GM12878 (cell line): ENCODE measurements at regions not wholly inside any gene's neighbourhood (a gene's known extent, or its start where the extent isn't known, plus 50 kb on each side); places are given as distances from the start of the nearest gene placed in this dataset.
"Not testable (repeated sequence)": the region's sequence is repeated elsewhere in the genome, so short reads cannot be mapped to it uniquely, and the experiment has no call there.

Experiments
- CHD2 ChIP-seq: IDR thresholded peaks from 2 replicates; pipeline ENCODE4 v1.6.1; 2011; ENCODE audit warnings: low read depth, low read length, improper control_type of control experiment, borderline replicate concordance
- HDGF ChIP-seq: fragments of 450-650 bp; IDR thresholded peaks from 2 replicates; pipeline ENCODE4 v1.6.1; 2016; ENCODE audit warnings: antibody characterized with exemption
- TF ChIP-seq, protein P1 (sequence below): IDR thresholded peaks from 2 replicates; pipeline ENCODE4 v1.6.1; 2012; ENCODE audit warnings: low read depth, low read length, improper control_type of control experiment
- TF ChIP-seq, protein P2 (sequence below), 3 experiments: IDR thresholded peaks in 2 of 3; conservative IDR thresholded peaks in 1 of 3; 2 replicates each; pipeline ENCODE4 v1.5.1; 2011; ENCODE audit warnings: low read depth in 3 of 3, low read length in 3 of 3, mild to moderate bottlenecking in 3 of 3, control low read depth in 2 of 3, moderate library complexity in 2 of 3, inconsistent platforms in 1 of 3, mixed read lengths in 1 of 3; ENCODE audit not compliant: control insufficient read depth in 2 of 3, insufficient read depth in 1 of 3; ENCODE audit errors: extremely low read depth in 1 of 3
- TF ChIP-seq, protein P3 (sequence below): fragments of 450-650 bp; IDR thresholded peaks from 2 replicates; pipeline ENCODE4 v1.6.1; 2018; ENCODE audit warnings: borderline replicate concordance, mild to moderate bottlenecking; ENCODE audit not compliant: partially characterized antibody

DNA sequence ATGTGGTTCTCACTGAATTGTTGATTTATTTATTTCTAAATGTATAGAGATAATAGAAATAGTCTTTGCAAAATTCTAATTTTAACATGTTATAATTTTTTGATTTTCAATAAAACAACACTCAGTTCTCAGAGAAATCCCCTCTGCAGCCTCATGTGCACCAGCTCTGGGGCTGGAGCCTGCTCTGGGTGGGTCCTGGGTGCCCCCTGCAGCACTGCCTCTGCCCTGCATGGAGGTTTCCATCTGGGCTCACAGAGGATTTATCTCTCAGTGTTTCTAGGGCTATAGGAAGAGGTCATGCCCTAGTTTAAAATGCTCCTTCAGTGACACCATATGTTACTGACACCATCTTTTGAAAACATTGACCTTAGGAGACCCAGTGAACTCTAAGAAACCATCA lies 576.0 kb downstream of the GOLGA6L6 start:
- TF ChIP-seq, protein P1, sequence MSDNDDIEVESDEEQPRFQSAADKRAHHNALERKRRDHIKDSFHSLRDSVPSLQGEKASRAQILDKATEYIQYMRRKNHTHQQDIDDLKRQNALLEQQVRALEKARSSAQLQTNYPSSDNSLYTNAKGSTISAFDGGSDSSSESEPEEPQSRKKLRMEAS: not testable (repeated sequence)
- TF ChIP-seq, protein P2, sequence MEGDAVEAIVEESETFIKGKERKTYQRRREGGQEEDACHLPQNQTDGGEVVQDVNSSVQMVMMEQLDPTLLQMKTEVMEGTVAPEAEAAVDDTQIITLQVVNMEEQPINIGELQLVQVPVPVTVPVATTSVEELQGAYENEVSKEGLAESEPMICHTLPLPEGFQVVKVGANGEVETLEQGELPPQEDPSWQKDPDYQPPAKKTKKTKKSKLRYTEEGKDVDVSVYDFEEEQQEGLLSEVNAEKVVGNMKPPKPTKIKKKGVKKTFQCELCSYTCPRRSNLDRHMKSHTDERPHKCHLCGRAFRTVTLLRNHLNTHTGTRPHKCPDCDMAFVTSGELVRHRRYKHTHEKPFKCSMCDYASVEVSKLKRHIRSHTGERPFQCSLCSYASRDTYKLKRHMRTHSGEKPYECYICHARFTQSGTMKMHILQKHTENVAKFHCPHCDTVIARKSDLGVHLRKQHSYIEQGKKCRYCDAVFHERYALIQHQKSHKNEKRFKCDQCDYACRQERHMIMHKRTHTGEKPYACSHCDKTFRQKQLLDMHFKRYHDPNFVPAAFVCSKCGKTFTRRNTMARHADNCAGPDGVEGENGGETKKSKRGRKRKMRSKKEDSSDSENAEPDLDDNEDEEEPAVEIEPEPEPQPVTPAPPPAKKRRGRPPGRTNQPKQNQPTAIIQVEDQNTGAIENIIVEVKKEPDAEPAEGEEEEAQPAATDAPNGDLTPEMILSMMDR (IDR thresholded peaks at IDR 0.05 in 2 of 3, conservative IDR thresholded peaks at IDR 0.05 in 1 of 3; ENCODE audit: control insufficient read depth in 2 of 3, extremely low read depth in 1 of 3, insufficient read depth in 1 of 3, low read depth in 3 of 3, low read length in 3 of 3): not testable (repeated sequence)
- not testable (repeated sequence) for TF ChIP-seq CHD2, HDGF
- TF ChIP-seq, protein P3, sequence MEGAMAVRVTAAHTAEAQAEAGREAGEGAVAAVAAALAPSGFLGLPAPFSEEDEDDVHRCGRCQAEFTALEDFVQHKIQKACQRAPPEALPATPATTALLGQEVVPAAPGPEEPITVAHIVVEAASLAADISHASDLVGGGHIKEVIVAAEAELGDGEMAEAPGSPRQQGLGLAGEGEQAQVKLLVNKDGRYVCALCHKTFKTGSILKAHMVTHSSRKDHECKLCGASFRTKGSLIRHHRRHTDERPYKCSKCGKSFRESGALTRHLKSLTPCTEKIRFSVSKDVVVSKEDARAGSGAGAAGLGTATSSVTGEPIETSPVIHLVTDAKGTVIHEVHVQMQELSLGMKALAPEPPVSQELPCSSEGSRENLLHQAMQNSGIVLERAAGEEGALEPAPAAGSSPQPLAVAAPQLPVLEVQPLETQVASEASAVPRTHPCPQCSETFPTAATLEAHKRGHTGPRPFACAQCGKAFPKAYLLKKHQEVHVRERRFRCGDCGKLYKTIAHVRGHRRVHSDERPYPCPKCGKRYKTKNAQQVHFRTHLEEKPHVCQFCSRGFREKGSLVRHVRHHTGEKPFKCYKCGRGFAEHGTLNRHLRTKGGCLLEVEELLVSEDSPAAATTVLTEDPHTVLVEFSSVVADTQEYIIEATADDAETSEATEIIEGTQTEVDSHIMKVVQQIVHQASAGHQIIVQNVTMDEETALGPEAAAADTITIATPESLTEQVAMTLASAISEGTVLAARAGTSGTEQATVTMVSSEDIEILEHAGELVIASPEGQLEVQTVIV: not testable (repeated sequence)
